CD4-positive, alpha-beta memory T cell (primary cell): ENCODE measurements at regions not wholly inside any gene's neighbourhood (a gene's known extent, or its start where the extent isn't known, plus 50 kb on each side); places are given as distances from the start of the nearest gene placed in this dataset.

Source experiments
- CTCF ChIA-PET: fragments of 350-600 bp; sonication (Branson Sonifier 250); formaldehyde crosslinking; loops from one replicate; lab custom pipeline; 2021; ENCODE audit warnings: inconsistent platforms; ENCODE audit not compliant: partially characterized antibody; lab: Charles Lee
- POLR2A ChIA-PET: fragments of 350-600 bp; sonication (Branson Sonifier 250); formaldehyde crosslinking; loops from one replicate; lab custom pipeline; 2021; ENCODE audit not compliant: partially characterized antibody; lab: Charles Lee
- DNase-seq, 5 donors: peaks; one replicate each; pipeline versions ENCODE4 v3.0.0 to v3.0.0-alpha.2; 2020 to 2022; ENCODE audit warnings: mixed read lengths in 1 of 5
- H3K27ac ChIP-seq: one replicate; pipeline ENCODE4 v1.7.0; 2013; ENCODE audit warnings: low read depth, low read length
- H3K27me3 ChIP-seq: 2 replicates; pipeline ENCODE4 v1.7.0; 2013; ENCODE audit warnings: mild to moderate bottlenecking, low read length, moderate library complexity; ENCODE audit not compliant: insufficient read depth
- H3K36me3 ChIP-seq: 2 replicates; pipeline ENCODE4 v1.7.0; 2013; ENCODE audit warnings: mild to moderate bottlenecking, low read length, moderate library complexity; ENCODE audit not compliant: insufficient read depth
- H3K4me1 ChIP-seq: 2 replicates; pipeline ENCODE4 v1.7.0; 2013; ENCODE audit warnings: mild to moderate bottlenecking, low read length, moderate library complexity; ENCODE audit not compliant: insufficient read depth
- H3K4me3 ChIP-seq, 2 donors: one replicate each; pipeline ENCODE4 v1.7.0; 2013; ENCODE audit warnings: low read length in 2 of 2, mild to moderate bottlenecking in 1 of 2
- H3K9me3 ChIP-seq, 2 donors: one replicate each; pipeline ENCODE4 v1.7.0; 2013; ENCODE audit warnings: low read length in 2 of 2, control low read depth in 1 of 2; ENCODE audit not compliant: control insufficient read depth in 1 of 2
- H3K27ac Mint-ChIP-seq, 7 donors: one replicate each; pipeline ENCODE4 v1.8.0; 2020 to 2021; ENCODE audit warnings: mixed read lengths in 7 of 7, mild to moderate bottlenecking in 6 of 7, inconsistent platforms in 3 of 7, moderate library complexity in 3 of 7
- H3K27me3 Mint-ChIP-seq, 2 donors: one replicate each; pipeline ENCODE4 v1.8.0; 2020 to 2021; ENCODE audit warnings: mixed read lengths in 2 of 2
- H3K36me3 Mint-ChIP-seq, 2 donors: one replicate each; pipeline ENCODE4 v1.8.0; 2020 to 2021; ENCODE audit warnings: mixed read lengths in 2 of 2, inconsistent platforms in 1 of 2, mild to moderate bottlenecking in 1 of 2
- H3K4me1 Mint-ChIP-seq, 4 donors: one replicate each; pipeline ENCODE4 v1.8.0; 2020 to 2021; ENCODE audit warnings: mixed read lengths in 4 of 4, mild to moderate bottlenecking in 1 of 4
- H3K4me3 Mint-ChIP-seq, 8 donors: one replicate each; pipeline ENCODE4 v1.8.0; 2020 to 2021; ENCODE audit warnings: mixed read lengths in 8 of 8, mild to moderate bottlenecking in 7 of 8, moderate library complexity in 6 of 8, inconsistent platforms in 3 of 8
- H3K9me3 Mint-ChIP-seq, 8 donors: one replicate each; pipeline ENCODE4 v1.8.0; 2020 to 2021; ENCODE audit warnings: mixed read lengths in 8 of 8, mild to moderate bottlenecking in 5 of 8, inconsistent platforms in 3 of 8, moderate library complexity in 1 of 8
- intact Hi-C: fragments of 100-400 bp; cut with micrococcal nuclease; formaldehyde crosslinking; loops from one replicate; pipeline ENCODE4 v1.15.1; 2023

DNA sequence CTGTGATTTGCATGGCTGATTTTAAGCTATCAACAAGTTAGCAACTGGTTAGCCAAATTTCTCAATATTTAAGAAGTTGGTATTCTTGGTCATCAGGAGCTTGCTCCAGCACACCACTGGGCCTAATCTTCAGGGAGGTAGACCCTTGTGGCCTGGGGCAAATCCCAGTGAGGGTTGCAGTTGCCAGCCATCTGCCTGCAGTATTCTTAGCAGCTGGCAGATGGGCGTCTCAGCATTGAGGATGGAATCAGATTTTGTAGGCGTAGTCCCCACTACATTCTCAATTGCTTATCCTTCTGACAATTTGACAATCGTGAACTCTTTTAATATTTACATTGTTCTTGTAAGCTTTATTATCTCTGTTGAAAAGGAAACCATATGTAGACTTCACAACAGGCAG lies 1266.2 kb downstream of the SLITRK5 start:
- Histone ChIP-seq H3K4me3 (no peak overlapping the region), H3K27ac (no peak overlapping the region), H3K4me1 (no peaks in the 10 kb centered on the region), H3K36me3 (no peaks in the 10 kb centered on the region), H3K9me3 (no peaks in the 10 kb centered on the region), H3K27me3 (no peaks in the 10 kb centered on the region)
- no peak overlapping the region for H3K27ac Mint-ChIP-seq
- no peaks in the 10 kb centered on the region for H3K36me3 Mint-ChIP-seq
- H3K27me3 Mint-ChIP-seq: no peaks in the 10 kb centered on the region
- CTCF ChIA-PET: no interaction called here
- no peak overlapping the region for H3K4me3 Mint-ChIP-seq
- no peak for DNase-seq
- intact Hi-C loops: no loop called here
- POLR2A ChIA-PET: no interaction called here
- H3K4me1 Mint-ChIP-seq: no peaks in the 10 kb centered on the region
- H3K9me3 Mint-ChIP-seq: peaks cover 0 to 4% (median under 1%) of the 10 kb centered on the region in 8 donors

GRCh38 chr13:88945793-88946192 lies 1274.6 kb downstream of the SLITRK5 start:
- H3K4me1 Mint-ChIP-seq: no peaks in the 10 kb centered on the region
- no peaks in the 10 kb centered on the region for H3K27me3 ChIP-seq
- intact Hi-C loops: no loop called here
- H3K36me3 Mint-ChIP-seq: no peaks in the 10 kb centered on the region
- H3K4me3 ChIP-seq: no peak overlapping the region
- peaks cover 2 to 12% (median 4%) of the 10 kb centered on the region in 8 donors for H3K9me3 Mint-ChIP-seq
- no peak for DNase-seq
- CTCF ChIA-PET: no interaction called here
- no peaks in the 10 kb centered on the region for H3K27me3 Mint-ChIP-seq
- H3K4me3 Mint-ChIP-seq: no peak overlapping the region
- no peaks in the 10 kb centered on the region for H3K4me1 ChIP-seq
- H3K36me3 ChIP-seq: no peaks in the 10 kb centered on the region
- H3K9me3 ChIP-seq: no peaks in the 10 kb centered on the region
- POLR2A ChIA-PET: no interaction called here
- H3K27ac Mint-ChIP-seq: no peak overlapping the region
- H3K27ac ChIP-seq: no peak overlapping the region

DNA sequence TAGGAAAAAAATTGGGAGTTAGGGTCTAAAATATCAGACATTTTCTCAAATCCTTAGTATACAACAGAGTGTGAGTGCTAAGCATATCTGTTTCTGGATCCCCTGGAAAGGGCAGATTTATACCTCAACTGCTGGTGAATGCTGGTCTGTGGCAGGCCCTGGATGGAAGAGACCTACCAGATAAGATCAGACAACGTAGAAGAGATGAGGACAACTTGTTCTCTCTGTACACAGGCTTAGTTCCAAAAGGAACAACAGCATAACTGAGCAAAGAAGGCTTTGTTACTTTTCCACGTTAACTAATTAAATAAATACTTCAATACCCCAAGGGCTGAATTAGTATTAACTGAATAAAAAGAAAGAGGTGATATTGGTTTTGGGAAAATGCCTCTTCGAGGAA lies 1277.3 kb downstream of the SLITRK5 start:
- Mint-ChIP-seq H3K27ac (no peak overlapping the region), H3K9me3 (peaks cover 1 to 14% (median 5%) of the 10 kb centered on the region in 8 donors), H3K36me3 (no peaks in the 10 kb centered on the region), H3K4me3 (no peak overlapping the region), H3K27me3 (no peaks in the 10 kb centered on the region), H3K4me1 (no peaks in the 10 kb centered on the region)
- CTCF ChIA-PET: no interaction called here
- intact Hi-C loops: no loop called here
- H3K9me3 ChIP-seq: no peaks in the 10 kb centered on the region
- H3K36me3 ChIP-seq: no peaks in the 10 kb centered on the region
- POLR2A ChIA-PET: no interaction called here
- no peaks in the 10 kb centered on the region for H3K27me3 ChIP-seq
- no peak for DNase-seq
- H3K27ac ChIP-seq: no peak overlapping the region
- H3K4me1 ChIP-seq: no peaks in the 10 kb centered on the region
- H3K4me3 ChIP-seq: no peak overlapping the region

GRCh38 chr13:88958821-88959220 lies 1287.7 kb downstream of the SLITRK5 start:
- H3K4me3 Mint-ChIP-seq: no peak overlapping the region
- H3K27ac ChIP-seq: no peak overlapping the region
- POLR2A ChIA-PET: no interaction called here
- H3K4me1 Mint-ChIP-seq: no peaks in the 10 kb centered on the region
- no peak overlapping the region for H3K27ac Mint-ChIP-seq
- no peaks in the 10 kb centered on the region for H3K4me1 ChIP-seq
- no peaks in the 10 kb centered on the region for H3K36me3 Mint-ChIP-seq
- H3K9me3 ChIP-seq: no peaks in the 10 kb centered on the region
- intact Hi-C loops: no loop called here
- peaks cover 7 to 34% (median 9%) of the 10 kb centered on the region in 8 donors for H3K9me3 Mint-ChIP-seq
- DNase-seq: no peak
- CTCF ChIA-PET: no interaction called here
- H3K27me3 Mint-ChIP-seq: no peaks in the 10 kb centered on the region
- no peaks in the 10 kb centered on the region for H3K27me3 ChIP-seq
- no peak overlapping the region for H3K4me3 ChIP-seq
- H3K36me3 ChIP-seq: no peaks in the 10 kb centered on the region

- H3K9me3 Mint-ChIP-seq: peaks cover 0 to 15% (median 4%) of the 10 kb centered on the region in 8 donors
- CTCF ChIA-PET: no interaction called here
- H3K4me3 Mint-ChIP-seq: no peak overlapping the region
- Histone ChIP-seq H3K9me3 (no peaks in the 10 kb centered on the region), H3K36me3 (no peaks in the 10 kb centered on the region), H3K27me3 (no peaks in the 10 kb centered on the region), H3K27ac (no peak overlapping the region), H3K4me1 (no peaks in the 10 kb centered on the region), H3K4me3 (no peak overlapping the region)
- intact Hi-C loops: no loop called here
- POLR2A ChIA-PET: no interaction called here
- H3K36me3 Mint-ChIP-seq: no peaks in the 10 kb centered on the region
- H3K27ac Mint-ChIP-seq: no peak overlapping the region
- H3K4me1 Mint-ChIP-seq: no peaks in the 10 kb centered on the region
- H3K27me3 Mint-ChIP-seq: no peaks in the 10 kb centered on the region
- no peak for DNase-seq
Measured at GRCh38 chr13:88976466-88976865, 1305.3 kb downstream of the SLITRK5 start.

GRCh38 chr13:88978607-88979006 lies 1307.4 kb downstream of the SLITRK5 start:
- Mint-ChIP-seq H3K27ac (no peak overlapping the region), H3K9me3 (peaks cover 0 to 7% (median 2%) of the 10 kb centered on the region in 8 donors), H3K36me3 (no peaks in the 10 kb centered on the region), H3K4me1 (no peaks in the 10 kb centered on the region), H3K4me3 (no peak overlapping the region), H3K27me3 (no peaks in the 10 kb centered on the region)
- ChIA-PET POLR2A (no interaction called here), CTCF (no interaction called here)
- H3K4me3 ChIP-seq: no peak overlapping the region
- H3K36me3 ChIP-seq: no peaks in the 10 kb centered on the region
- H3K9me3 ChIP-seq: no peaks in the 10 kb centered on the region
- H3K27me3 ChIP-seq: no peaks in the 10 kb centered on the region
- DNase-seq: no peak
- intact Hi-C loops: no loop called here
- no peaks in the 10 kb centered on the region for H3K4me1 ChIP-seq
- H3K27ac ChIP-seq: no peak overlapping the region

- Mint-ChIP-seq H3K27me3 (no peaks in the 10 kb centered on the region), H3K36me3 (no peaks in the 10 kb centered on the region), H3K4me3 (no peak overlapping the region), H3K9me3 (peaks cover 0 to 7% (median 3%) of the 10 kb centered on the region in 8 donors), H3K27ac (no peak overlapping the region), H3K4me1 (no peaks in the 10 kb centered on the region)
- Histone ChIP-seq H3K27me3 (no peaks in the 10 kb centered on the region), H3K9me3 (no peaks in the 10 kb centered on the region), H3K36me3 (no peaks in the 10 kb centered on the region), H3K27ac (no peak overlapping the region), H3K4me3 (no peak overlapping the region), H3K4me1 (no peaks in the 10 kb centered on the region)
- intact Hi-C loops: no loop called here
- ChIA-PET POLR2A (no interaction called here), CTCF (no interaction called here)
- peak in 1 of 5 donors; percentile 15 for DNase-seq
Measured at GRCh38 chr13:88979465-88980175, 1308.4 kb downstream of the SLITRK5 start.
